ENCODE measurements at regions not wholly inside any gene's neighbourhood (a gene's known extent, or its start where the extent isn't known, plus 50 kb on each side); places are given as distances from the start of the nearest gene placed in this dataset.

DNA sequence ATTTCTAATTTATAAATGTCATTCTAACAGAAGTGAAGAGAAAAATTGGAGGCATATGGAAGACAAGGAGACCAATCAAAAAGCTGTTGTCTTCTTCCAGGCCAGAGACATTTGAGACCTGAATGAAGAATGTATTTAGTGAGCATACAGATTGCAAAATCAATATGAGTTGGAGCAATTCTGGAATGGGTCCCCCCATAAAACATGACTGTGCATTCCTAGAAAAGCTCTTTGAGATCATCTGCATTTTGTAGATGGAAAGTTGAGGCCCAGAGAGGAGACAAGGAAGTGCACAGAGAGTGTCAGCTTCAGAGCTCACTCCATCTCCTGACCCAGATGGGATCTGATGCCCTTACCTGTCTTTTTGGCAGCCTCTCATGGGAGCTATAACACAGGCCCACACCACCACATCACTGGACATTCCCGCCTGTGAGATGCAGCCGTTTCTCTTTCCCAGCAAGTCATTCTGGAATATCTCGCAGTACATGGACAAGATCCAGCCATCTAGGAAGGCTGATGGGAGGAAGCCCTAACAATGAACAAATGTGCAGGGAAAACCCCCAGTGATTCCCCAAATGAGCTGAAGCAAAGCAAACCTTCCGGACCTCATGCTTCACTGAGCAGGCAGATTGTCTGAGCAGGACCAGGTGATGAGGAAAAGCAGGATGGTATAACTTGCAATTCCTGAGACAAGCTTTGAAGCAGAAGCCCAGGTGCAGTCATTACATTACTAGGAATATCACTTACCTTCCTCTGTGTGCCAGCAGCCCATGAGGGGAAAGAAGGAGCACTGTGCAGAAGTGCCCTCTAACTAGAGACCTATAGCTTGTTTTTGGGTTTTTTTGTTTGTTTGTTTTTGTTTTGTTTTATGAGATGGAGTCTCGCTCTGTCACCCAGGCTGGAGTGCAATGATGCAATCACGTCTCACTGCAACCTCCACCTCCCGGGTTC lies 445.6 kb downstream of the PLPP3 start:
- CTCF ChIA-PET, result interaction anchor here (0.6 to 1.2 kb wide), 2 partner anchors 13 to 19 kb away, joined by 3 to 4 read pairs; no protein-coding TSS in a partner anchor
- no peak overlapping the region for H3K27ac ChIP-seq (ENCODE audit: low read depth, low read length)
- POLR2A ChIA-PET, result no interaction called here
- no peaks in the 10 kb centered on the region for H3K9me3 ChIP-seq (ENCODE audit: control insufficient read depth, insufficient read depth, low read length)
- DNase-seq (ENCODE audit: low read depth, low spot score), result no peak
- no peaks in the 10 kb centered on the region for H3K27me3 ChIP-seq (ENCODE audit: control insufficient read depth, insufficient read depth, low read length)
- TF ChIP-seq CTCF (IDR thresholded peaks at IDR 0.05; ENCODE audit: low read depth, low read length), result no peak
- no peak overlapping the region for H3K4me3 ChIP-seq (ENCODE audit: low read depth, low read length)

DNA sequence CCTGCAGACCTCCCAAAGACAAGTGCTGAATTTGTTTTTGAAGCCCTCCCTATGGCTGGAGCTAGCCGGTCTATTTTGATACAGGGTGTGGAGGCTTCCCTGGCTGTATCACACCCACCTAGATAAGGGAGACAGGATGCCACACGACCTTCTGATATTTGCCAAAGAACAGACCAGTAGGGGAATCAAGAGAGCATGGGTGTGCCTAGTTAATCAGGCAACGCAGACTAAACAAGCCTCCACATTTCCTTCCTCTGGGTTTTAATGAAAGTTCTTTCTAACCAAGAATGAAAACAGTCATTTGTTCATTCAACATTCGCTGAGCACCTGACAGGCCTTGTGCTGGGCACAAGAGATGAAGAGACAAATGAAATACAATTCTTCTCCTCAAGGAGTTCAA lies 446.8 kb downstream of the PLPP3 start:
- ChIA-PET POLR2A (no interaction called here), CTCF (no interaction called here)
- H3K27ac ChIP-seq (ENCODE audit: low read depth, low read length), result no peak overlapping the region
- H3K9me3 ChIP-seq (ENCODE audit: control insufficient read depth, insufficient read depth, low read length), result no peaks in the 10 kb centered on the region
- H3K27me3 ChIP-seq (ENCODE audit: control insufficient read depth, insufficient read depth, low read length), result no peaks in the 10 kb centered on the region
- no peak for DNase-seq (ENCODE audit: low read depth, low spot score)
- no peak for TF ChIP-seq CTCF (IDR thresholded peaks at IDR 0.05; ENCODE audit: low read depth, low read length)
- H3K4me3 ChIP-seq (ENCODE audit: low read depth, low read length), result no peak overlapping the region

GRCh38 chr1:56129837-56130236 lies 449.5 kb downstream of the PLPP3 start:
- no peak overlapping the region for H3K27ac ChIP-seq (ENCODE audit: low read depth, low read length)
- no peak overlapping the region for H3K4me3 ChIP-seq (ENCODE audit: low read depth, low read length)
- no peak for DNase-seq (ENCODE audit: low read depth, low spot score)
- ChIA-PET POLR2A (no interaction called here), CTCF (no interaction called here)
- H3K27me3 ChIP-seq (ENCODE audit: control insufficient read depth, insufficient read depth, low read length), result no peaks in the 10 kb centered on the region
- H3K9me3 ChIP-seq (ENCODE audit: control insufficient read depth, insufficient read depth, low read length), result no peaks in the 10 kb centered on the region
- no peak for TF ChIP-seq CTCF (IDR thresholded peaks at IDR 0.05; ENCODE audit: low read depth, low read length)

- CTCF ChIA-PET, result no interaction called here
- DNase-seq (ENCODE audit: low read depth, low spot score), result no peak
- POLR2A ChIA-PET, result no interaction called here
- Histone ChIP-seq H3K4me3 (ENCODE audit: low read depth, low read length) (no peak overlapping the region), H3K9me3 (ENCODE audit: control insufficient read depth, insufficient read depth, low read length) (no peaks in the 10 kb centered on the region), H3K27me3 (ENCODE audit: control insufficient read depth, insufficient read depth, low read length) (no peaks in the 10 kb centered on the region), H3K27ac (ENCODE audit: low read depth, low read length) (no peak overlapping the region)
- TF ChIP-seq CTCF (IDR thresholded peaks at IDR 0.05; ENCODE audit: low read depth, low read length), result no peak
These were observed 454.0 kb downstream of the PLPP3 start for GRCh38 chr1:56125316-56125715.

GRCh38 chr1:56123826-56124225 lies 455.5 kb downstream of the PLPP3 start:
- POLR2A ChIA-PET, result no interaction called here
- TF ChIP-seq CTCF (IDR thresholded peaks at IDR 0.05; ENCODE audit: low read depth, low read length), result no peak

More at GRCh38 chr1:56123826-56124225, 455.5 kb downstream of the PLPP3 start:
- Histone ChIP-seq H3K27me3 (ENCODE audit: control insufficient read depth, insufficient read depth, low read length) (no peaks in the 10 kb centered on the region), H3K27ac (ENCODE audit: low read depth, low read length) (no peak overlapping the region), H3K9me3 (ENCODE audit: control insufficient read depth, insufficient read depth, low read length) (no peaks in the 10 kb centered on the region), H3K4me3 (ENCODE audit: low read depth, low read length) (no peak overlapping the region)
- no peak for DNase-seq (ENCODE audit: low read depth, low spot score)
- CTCF ChIA-PET, result no interaction called here
